Neural cell (in vitro differentiated cells): ENCODE measurements at regions not wholly inside any gene's neighbourhood (a gene's known extent, or its start where the extent isn't known, plus 50 kb on each side); places are given as distances from the start of the nearest gene placed in this dataset.

Source experiments
- H2AFZ ChIP-seq: fragments of 200-600, 300-800 bp; sonication (generic), shearing (Covaris generic); 2 replicates; pipeline ENCODE4 v1.6.0; 2014; ENCODE audit warnings: low read depth, mild to moderate bottlenecking, antibody characterized with exemption, low read length, moderate library complexity
- H3F3A ChIP-seq: fragments of 200-600 bp; shearing (Covaris generic); 2 replicates; pipeline ENCODE4 v1.6.1; 2016; ENCODE audit warnings: mild to moderate bottlenecking, moderate library complexity, mixed read lengths, antibody characterized with exemption, low read length; ENCODE audit not compliant: insufficient read depth, poor library complexity, severe bottlenecking
- H3K27ac ChIP-seq: fragments of 200-600, 300-800 bp; sonication (generic), shearing (Covaris generic); 2 replicates; pipeline ENCODE4 v1.5.1; 2014; ENCODE audit warnings: mild to moderate bottlenecking, low read length, moderate library complexity
- H3K27me3 ChIP-seq: fragments of 300-800, 200-600 bp; sonication (generic), shearing (Covaris generic); 2 replicates; pipeline ENCODE4 v1.6.0; 2014; ENCODE audit warnings: mild to moderate bottlenecking, low read depth, low read length, moderate library complexity; ENCODE audit not compliant: insufficient read depth
- H3K36me3 ChIP-seq: fragments of 300-800, 200-600 bp; sonication (generic), shearing (Covaris generic); 2 replicates; pipeline ENCODE4 v1.5.1; 2014; ENCODE audit warnings: mild to moderate bottlenecking, antibody characterized with exemption, low read length, moderate library complexity; ENCODE audit not compliant: insufficient read depth
- H3K4me2 ChIP-seq: fragments of 300-800, 200-600 bp; sonication (generic), shearing (Covaris generic); 2 replicates; pipeline ENCODE4 v1.6.0; 2014; ENCODE audit warnings: mild to moderate bottlenecking, low read length
- H3K4me3 ChIP-seq: fragments of 300-800, 200-600 bp; sonication (generic), shearing (Covaris generic); 2 replicates; pipeline ENCODE4 v1.5.1; 2014; ENCODE audit warnings: mild to moderate bottlenecking, low read length, moderate library complexity
- H3K79me2 ChIP-seq: fragments of 200-600 bp; shearing (Covaris generic); replicated peaks from 2 replicates; pipeline ENCODE4 v1.6.0; 2014; ENCODE audit warnings: mild to moderate bottlenecking, low read length, moderate library complexity; ENCODE audit not compliant: insufficient read depth
- H3K9ac ChIP-seq: fragments of 300-800, 200-600 bp; sonication (generic), shearing (Covaris generic); 2 replicates; pipeline ENCODE4 v1.6.1; 2016; ENCODE audit warnings: mild to moderate bottlenecking, low read length, mixed read lengths
- H3K9me2 ChIP-seq: fragments of 200-600 bp; shearing (Covaris generic); 2 replicates; pipeline ENCODE4 v1.6.1; 2016; ENCODE audit warnings: mild to moderate bottlenecking, low read length, mixed read lengths; ENCODE audit not compliant: insufficient read depth
- H3K9me3 ChIP-seq: fragments of 200-600, 300-800 bp; sonication (generic), shearing (Covaris generic); 2 replicates; pipeline ENCODE4 v1.6.1; 2016; ENCODE audit warnings: mild to moderate bottlenecking, mixed run types, low read length, moderate library complexity, mixed read lengths
- H4K20me1 ChIP-seq: fragments of 200-600 bp; shearing (Covaris generic); 2 replicates; pipeline ENCODE4 v1.6.1; 2016; ENCODE audit warnings: mild to moderate bottlenecking, mixed run types; ENCODE audit not compliant: insufficient read depth
- CTCF ChIP-seq: fragments of 450-650 bp; IDR thresholded peaks from 2 replicates; pipeline ENCODE4 v1.5.1; 2014; ENCODE audit warnings: antibody characterized with exemption, mild to moderate bottlenecking, moderate library complexity; ENCODE audit not compliant: poor library complexity, severe bottlenecking
- EP300 ChIP-seq: fragments of 450-650 bp; conservative IDR thresholded peaks from 2 replicates; pipeline ENCODE4 v1.6.1; 2014; ENCODE audit warnings: antibody characterized with exemption, mild to moderate bottlenecking, moderate library complexity; ENCODE audit not compliant: poor library complexity, severe bottlenecking
- EZH2 ChIP-seq: fragments of 200-600, 300-800 bp; shearing (Covaris generic), sonication (generic); IDR thresholded peaks from 2 replicates; pipeline ENCODE4 v1.6.1; 2014; ENCODE audit warnings: antibody characterized with exemption, low read length, borderline replicate concordance, mild to moderate bottlenecking; ENCODE audit not compliant: insufficient read depth, poor library complexity, severe bottlenecking
- MXI1 ChIP-seq: fragments of 450-650 bp; conservative IDR thresholded peaks from 2 replicates; pipeline ENCODE4 v1.6.1; 2014; ENCODE audit warnings: antibody characterized with exemption, mild to moderate bottlenecking; ENCODE audit not compliant: poor library complexity, severe bottlenecking
- POLR2AphosphoS5 ChIP-seq: IDR thresholded peaks from 2 replicates; pipeline ENCODE4 v1.6.1; 2012
- RAD21 ChIP-seq: fragments of 450-650 bp; conservative IDR thresholded peaks from 2 replicates; pipeline ENCODE4 v1.6.1; 2014; ENCODE audit warnings: antibody characterized with exemption, mild to moderate bottlenecking, moderate library complexity
- REST ChIP-seq: IDR thresholded peaks from 2 replicates; pipeline ENCODE4 v1.6.1; 2012; ENCODE audit warnings: borderline replicate concordance
- SMC3 ChIP-seq: fragments of 450-650 bp; conservative IDR thresholded peaks from 2 replicates; pipeline ENCODE4 v1.6.1; 2014; ENCODE audit warnings: antibody characterized with exemption, mild to moderate bottlenecking, moderate library complexity; ENCODE audit not compliant: poor library complexity
- TAF1 ChIP-seq: IDR thresholded peaks from 2 replicates; pipeline ENCODE4 v1.6.1; 2012; ENCODE audit warnings: low read depth

GRCh38 chr3:111428301-111428700, 113.7 kb upstream of the CD96 start:
- H2AFZ ChIP-seq, result no peak overlapping the region
- H3K27me3 ChIP-seq, result no peaks in the 10 kb centered on the region
- no peaks in the 10 kb centered on the region for H3F3A ChIP-seq
- H4K20me1 ChIP-seq, result no peaks in the 10 kb centered on the region
- H3K27ac ChIP-seq, result no peak overlapping the region
- no peaks in the 10 kb centered on the region for H3K9me3 ChIP-seq
- no peak overlapping the region for H3K9ac ChIP-seq
- no peak for TF ChIP-seq CTCF
- no peak for TF ChIP-seq POLR2AphosphoS5
- no peak for TF ChIP-seq RAD21
- H3K4me3 ChIP-seq, result no peak overlapping the region
- H3K4me2 ChIP-seq, result no peak overlapping the region
- H3K79me2 ChIP-seq, result no peaks in the 10 kb centered on the region
- no peaks in the 10 kb centered on the region for H3K9me2 ChIP-seq
- no peaks in the 10 kb centered on the region for H3K36me3 ChIP-seq

- no peaks in the 10 kb centered on the region for H3K36me3 ChIP-seq
- H3K4me3 ChIP-seq, result no peak overlapping the region
- no peaks in the 10 kb centered on the region for H3K27me3 ChIP-seq
- no peaks in the 10 kb centered on the region for H3F3A ChIP-seq
- TF ChIP-seq SMC3 (no peak), TAF1 (no peak), RAD21 (no peak), MXI1 (no peak), CTCF (no peak), REST (no peak), POLR2AphosphoS5 (no peak), EZH2 (no peak), EP300 (no peak)
- no peak overlapping the region for H2AFZ ChIP-seq
- no peaks in the 10 kb centered on the region for H3K9me3 ChIP-seq
- no peak overlapping the region for H3K9ac ChIP-seq
- no peak overlapping the region for H3K4me2 ChIP-seq
- no peaks in the 10 kb centered on the region for H3K9me2 ChIP-seq
- no peaks in the 10 kb centered on the region for H3K79me2 ChIP-seq
- H3K27ac ChIP-seq, result no peak overlapping the region
- no peaks in the 10 kb centered on the region for H4K20me1 ChIP-seq
These were observed 106.9 kb upstream of the CD96 start for GRCh38 chr3:111434941-111435622.
